SK-N-MC (cell line): ENCODE measurements at regions not wholly inside any gene's neighbourhood (a gene's known extent, or its start where the extent isn't known, plus 50 kb on each side); places are given as distances from the start of the nearest gene placed in this dataset.

Experiments used
- EZH2 ChIP-seq: fragments of 200-600 bp; sonication (generic); IDR thresholded peaks from one replicate; pipeline ENCODE4 v1.6.1; 2017; ENCODE audit warnings: antibody characterized with exemption
- POLR2AphosphoS5 ChIP-seq: IDR thresholded peaks from 2 replicates; pipeline ENCODE4 v1.6.1; 2012; ENCODE audit warnings: mild to moderate bottlenecking, low read depth, low read length, borderline replicate concordance

DNA sequence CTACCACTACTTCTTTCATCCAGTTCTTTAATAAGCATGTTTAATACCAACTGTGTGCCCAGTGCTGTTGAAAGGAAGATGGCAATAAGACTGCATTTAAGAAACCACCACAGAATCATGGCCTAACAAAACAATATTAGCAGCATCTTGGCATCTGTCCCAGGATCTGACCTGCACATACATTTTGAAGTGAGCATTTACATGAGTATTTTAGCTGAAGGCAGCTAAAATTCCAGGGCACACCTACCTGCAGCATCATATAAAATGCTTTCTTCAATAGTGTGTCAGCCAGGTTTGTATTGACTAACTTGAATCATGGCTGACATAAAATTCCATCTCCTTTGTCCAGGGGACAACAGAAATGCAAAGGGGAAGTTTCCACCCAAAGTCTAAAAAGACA, 65.0 kb upstream of the ARHGAP5 start:
- no peak for TF ChIP-seq POLR2AphosphoS5
- TF ChIP-seq EZH2: no peak
